Fibroblast of gingiva (primary cell): ENCODE measurements at regions not wholly inside any gene's neighbourhood (a gene's known extent, or its start where the extent isn't known, plus 50 kb on each side); places are given as distances from the start of the nearest gene placed in this dataset.
"Not testable (repeated sequence)": the region's sequence is repeated elsewhere in the genome, so short reads cannot be mapped to it uniquely, and the experiment has no call there.

Experiments used
- DNase-seq: peaks from one replicate; pipeline ENCODE4 v3.0.0-alpha.2; 2011; ENCODE audit warnings: low read depth

DNA sequence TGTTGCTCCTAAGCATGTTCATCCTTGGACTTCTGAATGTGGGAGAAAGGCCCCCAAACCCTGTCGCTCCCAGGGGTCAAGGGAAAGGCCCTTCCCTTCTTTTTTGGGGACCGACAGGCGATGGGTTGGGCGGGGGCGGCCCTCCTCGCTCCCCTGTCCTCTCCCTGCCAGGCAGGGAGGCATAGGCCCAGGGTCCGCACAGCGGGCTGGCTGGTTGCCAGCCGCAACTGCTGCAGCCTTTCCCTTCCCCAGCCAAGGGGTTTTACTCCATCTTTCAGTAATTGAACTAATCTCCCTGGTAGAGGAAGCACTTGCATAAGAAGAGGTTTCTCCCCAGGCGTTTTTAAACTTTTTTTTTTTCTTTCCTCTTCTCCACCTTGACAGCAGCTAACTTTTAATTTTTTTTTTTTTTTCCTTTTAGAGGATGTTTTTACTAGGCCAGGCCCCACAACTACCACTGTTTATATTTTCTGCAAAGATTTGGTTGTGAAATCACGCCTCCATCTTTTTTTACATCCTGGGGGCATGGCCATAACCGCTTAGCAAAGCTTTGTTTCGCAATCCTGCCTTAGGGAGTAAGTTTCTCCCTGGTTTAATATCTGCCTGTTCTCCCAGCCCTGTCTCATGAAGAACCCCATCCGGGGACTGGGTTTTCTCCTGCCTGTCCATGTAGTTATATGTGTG lies 216.9 kb upstream of the ZNF608 start:
- peak; percentile 93 for DNase-seq

DNA sequence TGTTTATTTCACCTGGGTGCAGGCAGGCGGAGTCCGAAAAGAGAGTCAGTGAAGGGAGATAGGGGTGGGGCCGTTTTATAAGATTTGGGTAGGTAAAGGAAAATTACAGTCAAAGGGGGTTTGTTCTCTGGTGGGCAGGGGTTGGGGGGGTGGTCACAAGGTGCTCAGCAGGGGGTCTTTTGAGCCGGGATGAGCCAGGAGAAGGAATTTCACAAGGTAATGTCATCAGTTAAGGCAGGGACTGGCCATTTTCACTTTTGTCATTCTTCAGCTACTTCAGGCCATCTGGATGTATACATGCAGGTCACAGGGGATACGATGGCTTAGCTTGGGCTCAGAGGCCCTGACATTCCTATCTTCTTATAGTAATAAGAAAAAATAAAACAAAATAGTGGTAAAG lies 220.3 kb upstream of the ZNF608 start:
- DNase-seq: not testable (repeated sequence)

DNA sequence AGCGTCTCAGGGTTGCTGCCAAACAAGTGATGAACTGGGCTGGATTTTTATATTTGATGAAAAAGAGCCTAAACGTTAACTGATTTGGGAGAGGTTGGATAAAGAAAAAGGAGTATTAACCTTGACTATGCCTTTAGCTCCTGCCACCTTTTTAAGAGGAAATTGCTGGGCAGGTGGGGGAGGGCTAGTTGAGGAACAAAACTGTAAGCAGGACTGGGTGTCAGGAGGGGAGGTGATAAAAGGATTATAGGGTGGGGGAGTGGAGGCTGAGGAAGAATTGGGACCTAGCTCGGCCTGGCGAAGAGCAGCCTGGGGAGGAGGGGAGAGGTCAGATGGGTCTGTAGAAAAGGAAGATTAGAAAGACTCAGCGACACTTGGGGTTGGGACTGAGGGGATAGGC lies 223.9 kb upstream of the ZNF608 start:
- not testable (repeated sequence) for DNase-seq

DNA sequence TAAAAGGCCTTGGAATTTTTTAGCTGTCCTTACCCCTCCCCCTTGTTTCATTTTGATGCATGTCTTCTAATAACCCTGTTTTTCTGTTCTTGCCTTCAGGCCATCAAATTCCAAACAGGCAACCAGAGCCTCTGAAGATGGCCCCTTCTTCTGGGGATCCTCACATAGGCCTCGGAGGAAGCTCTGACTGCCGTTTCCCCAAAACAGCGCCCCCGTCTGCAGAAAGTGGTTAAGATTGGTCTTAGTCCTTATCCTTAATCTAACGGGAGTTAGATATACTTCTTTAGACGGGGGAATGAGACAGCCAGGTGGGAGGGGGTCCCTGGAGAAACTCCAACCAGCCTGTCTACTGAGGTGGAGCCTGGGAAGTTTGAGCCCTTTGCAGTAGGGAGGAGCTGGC lies 226.3 kb upstream of the ZNF608 start:
- DNase-seq: no peak

DNA sequence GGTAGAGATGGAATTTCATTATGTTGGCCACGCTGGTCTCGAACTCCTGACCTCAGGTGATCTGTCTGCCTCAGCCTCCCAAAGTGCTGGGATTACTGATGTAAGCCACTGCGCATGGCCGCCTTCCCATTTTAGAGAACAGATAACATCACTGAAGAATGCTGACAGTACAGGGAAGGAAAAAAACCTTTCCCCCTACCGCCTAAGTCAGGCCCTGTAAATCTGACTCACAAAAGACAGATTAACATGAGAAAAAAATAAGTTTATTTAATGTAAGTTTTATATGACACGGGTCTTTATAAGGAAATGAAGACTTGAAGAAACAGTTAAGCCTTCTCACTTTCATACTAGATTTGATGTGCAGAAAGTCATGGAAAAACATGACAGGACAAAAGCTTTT lies 227.2 kb upstream of the ZNF608 start:
- DNase-seq: no peak

DNA sequence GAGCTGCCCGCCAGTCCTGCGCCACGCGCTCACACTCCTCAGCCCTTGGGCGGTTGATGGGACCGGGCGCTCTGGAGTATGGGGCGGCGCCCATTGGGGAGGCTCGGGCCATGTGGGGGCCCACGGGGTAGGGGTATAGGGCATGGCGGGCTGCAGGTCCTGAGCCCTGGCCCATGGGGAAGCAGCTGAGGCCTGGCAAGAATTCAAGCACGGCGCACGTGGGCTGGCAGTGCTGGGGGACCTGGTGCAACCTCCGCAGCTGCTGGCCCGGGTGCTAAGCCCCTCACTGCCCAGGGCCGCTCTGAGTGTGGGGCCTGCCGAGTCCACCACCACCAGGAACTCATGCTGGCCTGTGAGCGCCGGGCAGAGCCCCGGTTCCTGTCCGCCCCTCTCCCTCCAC lies 229.6 kb upstream of the ZNF608 start:
- no peak for DNase-seq

DNA sequence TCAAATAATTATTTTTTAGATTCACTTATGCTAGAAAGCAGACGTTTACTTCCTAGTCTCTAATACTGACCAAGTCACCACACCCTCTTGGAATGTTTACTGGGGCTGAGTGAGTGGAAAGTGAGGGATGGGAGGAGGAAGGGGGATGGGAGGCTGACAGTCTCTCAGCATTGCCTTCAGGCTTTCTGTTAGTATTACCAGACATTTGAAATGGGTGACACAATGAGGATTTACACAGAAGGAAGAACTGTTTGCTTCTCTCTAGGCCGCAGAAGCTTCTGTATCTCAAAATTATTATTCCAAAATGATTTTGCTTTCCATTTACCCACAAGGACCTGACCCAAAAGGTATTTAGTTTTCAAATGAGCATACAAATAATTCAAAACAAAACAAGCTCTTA lies 232.8 kb upstream of the ZNF608 start:
- no peak for DNase-seq

DNA sequence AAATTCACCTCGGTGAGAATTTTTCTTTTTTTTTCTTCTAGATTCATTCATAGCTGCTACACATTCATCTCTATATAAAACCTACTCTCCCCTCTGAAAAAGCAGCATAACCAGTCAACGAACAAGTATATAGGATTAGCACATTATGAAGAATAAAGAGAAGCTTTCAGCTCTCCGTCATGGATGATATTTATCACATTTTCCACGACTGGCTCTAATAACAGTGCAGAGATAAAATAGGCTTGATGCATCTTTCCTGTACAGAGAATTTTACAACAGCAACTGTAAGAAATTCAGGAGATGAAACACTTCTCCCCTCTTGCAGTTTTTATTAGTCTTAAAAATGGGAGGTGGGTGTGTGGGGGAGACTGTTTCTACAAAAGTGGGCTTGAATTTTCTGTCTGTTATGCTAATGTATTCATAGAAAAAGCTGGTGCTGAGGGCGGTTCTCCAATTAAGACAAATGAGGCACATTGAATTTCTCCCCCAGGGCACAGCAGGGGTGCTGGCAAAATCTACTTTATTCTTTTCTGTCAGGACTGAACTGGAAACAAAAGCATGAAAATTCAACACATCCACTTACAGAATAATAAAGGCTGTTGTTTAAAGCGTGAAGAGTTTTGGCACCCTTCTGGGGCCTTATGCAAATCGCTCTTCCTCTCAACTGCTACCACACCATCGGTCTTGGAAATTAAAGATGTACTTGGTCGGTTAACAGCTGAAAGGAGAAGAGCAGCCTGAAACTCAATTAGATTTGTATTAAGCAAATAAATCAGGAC lies 233.9 kb upstream of the ZNF608 start:
- no peak for DNase-seq

DNA sequence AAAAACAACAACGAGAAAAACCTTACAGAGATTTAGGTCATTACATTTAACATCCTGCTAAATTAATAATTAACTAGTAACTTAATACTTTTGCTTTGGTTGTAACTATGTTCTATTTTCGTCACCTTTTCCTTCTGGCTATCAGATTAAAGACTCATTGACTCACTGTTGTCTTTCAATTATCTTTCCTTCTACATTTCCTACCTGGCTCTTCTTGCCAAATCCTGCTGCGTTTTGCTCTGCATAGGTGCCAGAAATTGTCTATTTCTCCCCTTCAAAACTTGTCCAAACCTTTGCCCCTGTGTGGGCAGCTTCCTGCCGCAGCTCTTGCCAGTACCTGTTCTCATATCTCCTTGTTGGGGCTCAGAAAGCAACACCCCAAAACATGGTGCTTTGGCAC lies 235.5 kb upstream of the ZNF608 start:
- DNase-seq: no peak

DNA sequence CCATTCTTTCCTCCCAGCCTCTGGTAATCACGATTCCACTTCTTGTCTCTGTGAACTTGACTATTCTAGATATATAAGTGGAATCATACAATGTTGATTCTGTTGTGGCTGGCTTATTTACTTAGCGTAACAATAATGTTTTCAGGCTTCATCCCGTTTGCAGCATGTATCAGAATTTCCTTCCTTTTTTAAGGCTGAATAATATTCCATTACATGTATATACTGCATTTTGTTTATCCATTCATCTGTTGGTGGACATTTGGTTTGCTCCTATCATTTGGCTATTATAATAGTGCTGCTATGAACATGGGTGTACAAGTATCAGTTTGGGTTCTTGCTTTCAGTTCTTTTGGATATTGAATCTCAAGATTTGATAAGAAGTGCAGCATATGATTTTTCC lies 239.7 kb upstream of the ZNF608 start:
- no peak for DNase-seq

DNA sequence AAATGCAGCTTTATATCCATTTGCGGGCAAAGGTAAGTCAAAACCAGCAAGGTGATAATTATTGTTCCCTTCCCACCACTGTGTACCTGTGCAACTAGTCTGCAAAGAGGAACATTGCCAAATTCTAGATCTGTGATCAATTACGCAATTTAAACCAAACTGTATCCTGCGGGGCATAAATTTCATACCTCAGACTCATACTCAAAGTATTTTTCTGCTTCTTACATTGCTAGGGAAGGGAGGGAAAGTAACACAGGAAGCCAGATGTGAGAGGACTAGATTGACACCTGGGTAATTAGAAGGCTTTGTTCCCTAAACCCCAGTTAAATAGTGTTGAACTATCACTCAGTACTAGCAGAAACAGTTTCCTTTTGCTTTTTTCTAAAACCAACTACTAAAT lies 240.2 kb upstream of the ZNF608 start:
- DNase-seq: no peak

DNA sequence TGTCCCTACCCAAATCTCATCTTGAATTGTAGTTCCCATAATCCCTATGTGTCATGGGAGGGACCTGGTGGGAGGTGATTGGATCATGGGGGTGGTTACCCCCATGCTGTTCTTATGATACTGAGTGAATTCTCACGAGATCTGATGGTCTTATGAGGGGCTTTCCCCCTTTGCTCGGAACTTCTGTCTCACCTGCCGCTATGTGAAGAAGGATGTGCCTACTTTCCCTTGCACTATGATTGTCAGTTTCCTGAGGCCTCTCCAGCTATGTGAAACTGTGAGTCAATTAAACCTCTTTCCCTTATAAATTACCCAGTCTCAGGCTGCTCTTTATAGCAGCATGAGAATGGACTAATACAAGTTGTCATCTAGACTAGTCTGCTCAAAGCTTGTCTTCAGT lies 241.3 kb upstream of the ZNF608 start:
- DNase-seq: not testable (repeated sequence)

DNA sequence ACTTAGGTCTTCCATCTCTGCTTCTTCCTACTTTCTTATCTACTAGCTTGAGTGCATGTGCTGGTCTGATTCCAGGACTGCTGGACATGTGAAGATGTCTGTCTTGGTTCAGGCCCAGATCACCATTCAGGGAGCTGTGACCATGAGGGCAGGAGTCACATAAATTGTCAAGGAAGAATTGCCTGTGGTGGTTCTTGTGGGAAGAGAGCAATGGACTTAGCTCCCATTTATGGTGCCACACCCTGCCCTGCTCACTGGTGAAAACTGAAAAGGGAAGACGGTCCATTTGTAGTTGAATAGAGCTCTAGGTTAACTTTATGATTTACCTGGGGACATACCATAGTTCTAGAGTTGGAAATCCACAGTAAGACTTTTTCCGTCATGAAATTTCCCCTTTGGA lies 244.3 kb upstream of the ZNF608 start:
- DNase-seq: no peak

DNA sequence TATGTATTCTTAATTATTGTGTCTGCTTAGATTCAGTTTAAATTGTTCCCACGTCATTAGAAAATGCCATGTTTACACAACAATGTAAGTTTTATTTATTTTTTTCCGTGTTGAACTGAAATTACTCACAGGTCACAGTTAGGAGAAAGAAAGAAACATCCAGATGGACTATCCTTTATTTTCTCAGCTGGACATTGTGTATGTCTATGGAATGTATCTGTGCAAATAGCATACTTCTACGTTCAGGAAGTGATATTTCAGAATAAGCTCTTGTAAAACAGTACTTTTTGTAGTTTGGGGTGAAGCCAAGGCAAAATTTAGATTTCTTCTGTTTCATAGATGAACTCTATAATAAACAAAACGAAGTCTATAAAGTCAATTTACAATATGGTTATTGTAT lies 249.0 kb upstream of the ZNF608 start:
- DNase-seq: peak; percentile 84

DNA sequence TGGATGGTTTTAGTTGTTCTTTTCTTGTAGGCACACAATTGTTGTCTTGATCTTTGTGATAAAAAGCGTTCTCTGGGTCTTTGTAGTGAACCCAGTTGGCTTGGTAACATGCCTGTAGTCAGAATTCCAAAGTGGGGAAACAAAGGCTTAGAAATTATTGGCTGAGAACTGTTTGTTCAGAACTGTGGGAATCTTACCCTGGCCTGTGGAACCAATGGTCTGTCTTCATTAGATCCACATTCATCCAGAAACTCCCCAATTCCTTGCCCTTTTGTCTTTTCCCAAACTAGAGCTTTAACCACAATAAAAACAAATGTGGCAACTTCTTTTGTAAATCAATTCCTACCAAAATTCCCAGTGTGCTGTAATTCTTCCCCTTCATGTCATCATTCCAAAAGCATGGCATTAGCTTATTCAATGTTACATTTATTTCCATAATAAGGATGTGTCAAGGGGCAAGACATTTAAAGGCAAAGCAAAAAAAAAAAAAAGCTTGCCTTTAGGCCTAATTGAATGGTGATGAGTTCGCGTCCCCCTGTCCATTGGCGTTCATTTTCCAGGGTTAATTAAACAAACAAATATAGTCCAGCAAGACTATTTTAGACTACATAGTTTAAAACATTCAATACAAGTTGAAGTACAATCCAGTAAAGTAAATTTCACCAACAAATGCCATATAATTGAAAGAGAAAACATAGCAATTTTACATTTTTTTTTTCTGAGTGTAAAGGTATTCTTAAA lies 249.8 kb upstream of the ZNF608 start:
- peak; percentile 59 for DNase-seq

DNA sequence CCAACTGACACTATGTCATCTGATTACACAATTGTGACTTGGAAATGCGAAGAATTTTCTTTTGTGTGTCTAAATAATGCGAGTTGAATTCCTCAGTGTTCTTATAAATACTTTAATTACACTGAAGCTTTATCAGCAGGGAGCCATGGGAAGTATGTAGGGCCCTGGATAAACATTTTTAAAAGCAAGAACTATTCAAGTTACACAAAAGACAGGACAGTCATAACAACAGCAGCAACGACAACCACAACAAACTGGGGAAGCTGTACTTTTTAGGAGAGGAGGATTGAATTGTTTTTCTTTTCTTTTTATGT lies 250.3 kb upstream of the ZNF608 start:
- peak; percentile 63 for DNase-seq

DNA sequence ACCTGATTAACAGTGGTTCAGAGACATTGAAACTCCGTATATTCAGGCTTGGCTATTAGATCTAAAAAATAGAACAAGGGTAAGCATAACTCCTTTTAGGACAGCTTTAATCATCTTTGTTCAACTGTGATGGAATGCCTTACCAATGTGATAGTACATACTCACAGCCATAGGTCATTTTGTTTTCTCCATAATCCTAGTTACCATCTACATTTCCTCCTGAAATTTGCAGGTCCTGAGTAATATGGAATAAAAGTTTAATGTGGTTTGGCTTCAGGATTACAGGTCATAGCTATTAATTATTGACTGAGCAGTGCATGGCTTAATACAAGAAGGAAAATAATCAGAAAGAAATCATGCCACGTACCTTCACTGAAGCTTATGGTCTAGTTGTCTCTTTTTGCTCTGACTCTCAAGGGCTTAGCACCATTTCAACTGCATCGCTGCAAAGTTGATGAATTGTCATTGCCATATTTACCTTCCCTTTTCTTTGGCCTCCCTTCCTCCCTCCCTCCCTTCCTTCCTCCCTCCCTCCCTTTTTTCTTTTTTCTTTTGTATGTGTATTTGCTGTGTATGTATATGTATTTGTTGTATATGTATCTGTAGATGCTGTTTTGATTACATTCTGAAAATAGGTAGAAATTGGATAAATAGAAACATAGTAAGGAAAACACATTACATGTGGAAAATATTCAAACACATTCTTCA lies 250.9 kb upstream of the ZNF608 start:
- no peak for DNase-seq

DNA sequence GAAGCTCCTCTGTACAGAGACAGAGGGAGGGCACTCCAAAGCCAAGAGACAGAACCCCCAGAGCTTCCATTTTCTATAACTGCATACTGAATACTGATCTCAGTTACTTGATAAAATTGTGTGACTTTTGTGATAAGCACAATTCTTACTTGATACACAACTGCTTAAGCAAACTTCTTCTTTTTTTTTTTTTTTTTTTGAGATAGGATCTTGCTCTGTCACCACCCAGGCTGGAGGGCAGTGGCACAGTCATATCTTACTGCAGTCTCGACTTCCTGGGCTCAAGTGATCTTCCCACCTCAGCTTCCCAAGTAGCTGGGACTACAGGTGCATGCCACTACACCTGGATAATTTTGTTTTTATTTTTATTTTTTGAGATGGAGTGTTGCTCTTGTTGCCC lies 252.1 kb upstream of the ZNF608 start:
- DNase-seq: no peak

DNA sequence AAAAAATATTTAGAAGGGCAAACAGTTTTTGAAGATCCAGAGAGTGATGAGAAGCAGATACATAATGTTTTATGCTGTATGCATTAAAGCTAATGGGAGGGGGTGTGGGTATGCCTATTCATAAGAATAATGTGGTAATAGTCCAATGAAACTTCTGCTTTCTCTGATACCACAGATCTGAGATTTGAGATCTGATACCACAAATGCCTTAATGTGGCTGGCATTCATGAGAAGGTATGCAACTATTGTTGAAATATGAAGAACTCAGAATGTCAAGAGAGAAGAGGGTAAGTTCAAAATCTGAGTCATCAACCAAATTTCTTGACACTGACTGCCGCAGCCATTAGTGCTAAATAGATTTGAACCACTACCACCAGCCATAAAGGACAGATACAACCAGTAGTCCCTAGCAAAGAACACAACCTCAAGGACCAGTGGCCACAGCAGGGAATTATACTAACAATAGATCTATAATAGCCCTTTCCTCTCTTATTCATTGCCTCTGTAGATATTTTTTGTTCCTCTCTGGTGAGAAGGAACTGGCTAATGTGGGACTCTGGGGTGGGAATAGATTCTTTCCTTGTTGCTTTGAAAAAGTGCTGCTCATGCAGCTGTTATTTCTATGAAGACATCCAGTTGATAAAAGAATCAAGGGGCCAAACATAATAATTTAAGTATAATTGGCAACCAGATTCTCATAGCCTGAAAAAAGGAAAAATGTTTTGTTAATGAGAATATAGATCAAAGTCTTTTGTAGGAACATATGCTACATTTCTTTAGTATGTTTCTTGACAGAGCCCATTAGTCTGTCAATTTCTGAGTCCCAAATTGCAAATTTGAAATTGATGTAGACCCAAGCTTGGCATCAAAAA lies 256.5 kb upstream of the ZNF608 start:
- no peak for DNase-seq

DNA sequence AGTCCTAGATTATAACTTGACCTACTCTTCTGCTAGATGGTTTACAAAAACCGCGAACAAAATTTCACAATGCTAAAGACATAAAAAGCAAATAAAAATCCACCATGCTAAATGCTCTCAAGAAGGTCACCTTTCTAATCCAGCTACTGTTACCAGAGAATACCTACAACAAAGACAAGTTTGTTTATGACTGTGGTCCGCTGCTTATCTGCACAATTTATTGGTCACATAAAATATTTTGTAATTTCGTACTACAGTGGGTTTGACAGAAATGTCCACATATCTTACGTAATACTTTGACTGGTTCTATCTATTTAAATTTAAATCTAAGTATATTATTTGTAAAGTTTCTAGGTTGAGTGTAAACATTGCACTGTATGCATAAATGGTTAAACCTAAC lies 257.6 kb upstream of the ZNF608 start:
- no peak for DNase-seq

DNA sequence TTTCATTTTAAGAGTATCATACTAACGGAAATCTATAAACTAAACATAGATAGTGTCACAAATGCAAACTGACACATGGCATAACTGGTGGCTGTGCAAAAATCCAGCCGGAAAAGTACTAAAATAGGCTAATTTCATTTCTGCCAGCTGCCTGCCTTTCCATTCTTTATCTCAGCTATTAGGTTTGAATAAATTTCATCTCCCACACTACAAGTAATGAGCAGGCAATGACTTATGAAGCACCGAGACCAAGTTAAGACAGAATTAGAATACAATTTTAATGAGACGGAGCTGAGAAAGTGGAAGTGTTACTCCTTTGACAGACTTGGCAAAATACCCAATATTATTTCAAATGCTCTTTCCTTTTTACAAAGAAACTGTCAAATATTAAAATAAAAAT lies 258.8 kb upstream of the ZNF608 start:
- DNase-seq: no peak
